ENCODE measurements at regions not wholly inside any gene's neighbourhood (a gene's known extent, or its start where the extent isn't known, plus 50 kb on each side); places are given as distances from the start of the nearest gene placed in this dataset.

DNA sequence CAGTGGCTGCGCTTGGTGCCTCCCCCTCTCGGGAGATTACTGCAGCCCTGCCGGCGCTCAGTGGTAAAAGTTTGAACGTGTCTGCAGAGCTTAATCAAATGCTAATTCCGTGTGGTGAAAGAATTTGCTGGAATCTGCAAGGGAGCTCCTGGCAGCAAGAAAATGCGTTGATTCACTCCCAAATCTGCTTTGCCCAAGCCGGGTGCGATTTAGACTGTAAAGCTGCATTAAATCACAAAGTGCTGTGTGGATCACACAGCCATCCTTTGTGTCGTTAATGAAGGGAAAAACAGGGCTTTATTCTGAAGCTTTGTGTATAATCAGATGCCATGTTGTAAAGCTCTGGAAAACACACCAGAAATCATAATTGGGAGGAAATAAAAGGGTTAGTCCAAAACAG lies 444.1 kb downstream of the BCOR start:
- DNase-seq: no peak

- no peak for DNase-seq
These were observed 443.4 kb downstream of the BCOR start for GRCh38 chrX:39654183-39654925.

GRCh38 chrX:39654952-39655351 lies 442.8 kb downstream of the BCOR start:
- DNase-seq: no peak

GRCh38 chrX:39661116-39661907 lies 436.4 kb downstream of the BCOR start:
- DNase-seq: no peak

- DNase-seq: no peak
These were observed 431.8 kb downstream of the BCOR start for GRCh38 chrX:39665830-39666518.

GRCh38 chrX:39667191-39667590 lies 430.6 kb downstream of the BCOR start:
- DNase-seq: no peak

- no peak for DNase-seq
These were observed 429.8 kb downstream of the BCOR start for GRCh38 chrX:39667736-39668482.

- DNase-seq: no peak
These were observed 428.1 kb downstream of the BCOR start for GRCh38 chrX:39669668-39670067.

- no peak for DNase-seq
These were observed 427.5 kb downstream of the BCOR start for GRCh38 chrX:39670281-39670680.

DNA sequence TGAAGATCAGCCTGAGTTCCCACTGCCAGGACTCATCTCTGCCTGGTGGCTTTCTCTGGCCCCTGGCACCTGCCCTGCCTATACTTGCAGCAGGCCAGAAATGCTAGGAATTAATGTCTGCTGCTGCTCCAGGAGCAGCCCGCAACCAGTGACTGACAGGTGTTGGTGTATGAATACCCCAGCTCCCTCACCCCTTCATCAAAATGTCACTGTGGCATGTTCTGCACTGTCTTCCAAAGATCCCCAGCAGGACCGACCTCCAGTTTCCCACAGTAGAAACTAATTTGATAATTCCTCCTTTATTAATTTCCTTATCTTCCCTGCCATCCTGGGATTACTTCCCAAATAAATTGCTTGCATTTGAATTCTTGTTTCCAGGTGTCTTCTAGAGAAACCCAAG lies 425.4 kb downstream of the BCOR start:
- DNase-seq: no peak

DNA sequence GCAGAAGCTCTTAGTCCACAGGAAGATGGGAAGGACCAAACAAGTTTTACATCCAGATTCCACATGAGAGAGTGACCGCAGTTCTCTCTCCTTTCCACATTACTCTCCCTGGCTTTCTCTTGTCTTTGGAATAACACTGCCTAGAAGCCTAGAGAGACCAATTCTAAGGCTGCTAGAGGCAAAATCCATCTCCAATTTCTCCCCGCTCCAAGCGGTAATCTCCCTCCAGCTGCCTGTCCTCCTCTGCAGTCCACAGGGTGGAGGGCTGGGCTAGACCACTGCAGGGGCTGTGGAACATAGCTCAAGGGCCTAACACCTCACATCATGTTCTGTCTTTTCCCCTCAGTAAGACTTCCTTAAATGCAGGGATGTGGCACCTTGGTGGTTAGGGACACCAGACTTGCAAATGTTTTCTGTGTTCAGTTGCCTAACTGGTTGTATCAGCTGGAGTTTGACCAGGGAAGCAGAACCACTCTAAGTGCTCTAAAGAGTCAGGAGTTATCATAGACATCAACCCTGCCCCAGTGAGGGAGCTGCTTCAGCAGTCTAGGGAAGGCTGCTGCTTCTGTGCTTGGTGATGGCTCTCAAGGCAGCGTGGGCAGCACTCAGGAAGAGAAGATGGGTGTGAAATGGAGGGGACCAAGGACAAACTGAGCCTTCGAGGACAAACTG lies 423.1 kb downstream of the BCOR start:
- no peak for DNase-seq

- no peak for DNase-seq
These were observed 422.6 kb downstream of the BCOR start for GRCh38 chrX:39675162-39675553.

- no peak for DNase-seq
These were observed 422.1 kb downstream of the BCOR start for GRCh38 chrX:39675619-39676018.

DNA sequence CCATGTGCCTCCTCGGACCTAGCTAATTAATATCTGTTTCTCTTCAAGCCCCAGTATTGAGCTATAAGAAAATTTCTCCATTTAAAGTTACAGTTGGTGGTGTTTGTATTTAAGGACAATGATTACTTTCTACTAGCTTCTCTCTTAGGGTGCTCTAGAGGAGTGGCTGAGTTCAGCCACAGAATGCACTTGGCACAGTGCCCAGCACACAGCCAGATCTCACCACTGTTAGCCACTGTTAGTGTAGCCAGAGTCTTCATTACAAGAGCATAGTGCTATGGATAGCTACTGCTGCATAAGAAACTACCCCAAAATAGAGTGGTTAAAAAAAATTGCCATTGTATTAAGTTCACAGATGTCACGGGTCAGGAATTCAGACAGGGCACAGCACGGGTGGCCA lies 421.3 kb downstream of the BCOR start:
- DNase-seq: no peak

- no peak for DNase-seq
These were observed 420.2 kb downstream of the BCOR start for GRCh38 chrX:39677585-39677977.

DNA sequence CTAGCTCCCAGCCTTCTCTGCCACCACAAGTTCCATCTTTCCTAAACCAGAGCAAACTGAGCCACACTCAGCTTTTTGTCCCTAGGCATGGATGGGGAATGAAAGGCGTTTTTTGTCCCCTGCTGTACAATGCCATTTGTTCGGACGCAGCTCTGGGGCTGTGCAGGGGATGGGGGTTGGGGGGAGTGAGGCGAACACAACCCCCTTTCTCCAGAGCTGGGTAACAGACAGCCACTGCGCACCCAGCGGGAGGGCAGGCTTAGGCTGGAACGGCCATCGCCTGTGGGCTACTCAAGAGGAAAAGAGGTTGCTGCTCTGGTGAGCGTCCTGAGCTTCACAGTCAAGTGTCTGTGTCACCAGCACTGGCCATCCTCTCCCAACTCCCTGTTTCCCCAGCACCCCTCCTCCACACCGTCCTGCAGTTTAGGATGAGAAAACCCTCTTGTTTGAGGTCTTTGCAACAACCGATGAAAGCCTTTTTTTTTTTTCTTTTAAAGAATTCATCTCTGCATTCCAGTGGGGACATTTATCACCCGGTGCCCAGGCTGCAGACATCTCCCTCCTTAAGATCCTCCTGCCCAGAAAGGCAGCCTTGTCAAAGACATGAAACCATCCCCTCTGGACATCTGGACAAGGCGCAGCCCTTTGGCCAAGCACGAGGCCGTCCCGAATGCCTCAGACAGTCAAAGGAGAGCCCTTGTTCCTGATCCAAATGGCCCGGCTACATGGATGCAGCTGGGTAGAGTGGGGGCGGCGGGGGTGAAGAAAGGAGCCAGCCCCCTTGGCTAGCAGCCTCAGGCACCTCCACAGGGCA lies 419.6 kb downstream of the BCOR start:
- DNase-seq: no peak

DNA sequence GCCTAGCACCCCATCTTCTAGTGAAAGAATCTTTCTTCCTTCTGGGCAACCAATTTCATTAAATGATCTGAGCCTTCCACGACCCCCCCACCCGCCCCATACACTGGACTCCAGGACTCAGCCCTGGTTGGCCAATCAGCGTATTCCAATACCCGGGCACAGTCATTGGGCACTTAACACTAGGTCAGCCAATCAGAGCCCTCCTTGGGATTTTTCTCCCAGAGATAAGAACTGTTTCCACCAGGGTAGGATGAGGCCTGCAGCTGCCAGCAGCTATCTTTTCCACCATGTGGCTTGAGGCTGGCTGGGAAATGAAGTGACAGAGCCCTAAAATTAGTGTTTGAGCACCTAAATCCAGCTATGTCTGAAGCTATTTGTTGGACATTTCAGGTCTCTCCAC lies 418.8 kb downstream of the BCOR start:
- no peak for DNase-seq

GRCh38 chrX:39679497-39680157 lies 418.1 kb downstream of the BCOR start:
- no peak for DNase-seq

GRCh38 chrX:39681885-39682284 lies 415.9 kb downstream of the BCOR start:
- no peak for DNase-seq

GRCh38 chrX:39682778-39683177 lies 415.0 kb downstream of the BCOR start:
- DNase-seq: no peak

- no peak for DNase-seq
These were observed 409.6 kb downstream of the BCOR start for GRCh38 chrX:39688219-39688575.

All from AML-193 (cell line).